ENCODE measurements at regions not wholly inside any gene's neighbourhood (a gene's known extent, or its start where the extent isn't known, plus 50 kb on each side); places are given as distances from the start of the nearest gene placed in this dataset.

GRCh38 chr9:91056917-91057316, 255.3 kb downstream of the SYK start:
- no peak overlapping the region for H3K27ac ChIP-seq (ENCODE audit: insufficient read depth, low read length, poor library complexity, severe bottlenecking)
- no peaks in the 10 kb centered on the region for H3K4me1 ChIP-seq (ENCODE audit: control insufficient read depth, insufficient read depth, low read length, poor library complexity, severe bottlenecking)
- H3K36me3 ChIP-seq (ENCODE audit: control insufficient read depth, insufficient read depth, low read length), result no peaks in the 10 kb centered on the region
- no peaks in the 10 kb centered on the region for H3K36me3 Mint-ChIP-seq
- peaks cover 31% of the 10 kb centered on the region for H3K27me3 Mint-ChIP-seq
- H3K4me1 Mint-ChIP-seq, result no peaks in the 10 kb centered on the region
- H3K4me3 Mint-ChIP-seq, result no peak overlapping the region
- DNase-seq, result no peak
- H3K4me3 ChIP-seq (ENCODE audit: low read depth, low read length), result no peak overlapping the region
- H3K27ac Mint-ChIP-seq, result no peak overlapping the region
- ATAC-seq (ENCODE audit: low read depth in 2 of 2), result no peak
- H3K27me3 ChIP-seq (ENCODE audit: control insufficient read depth, insufficient read depth, low read length), result peaks cover 8% of the 10 kb centered on the region
- peaks cover 0 to 1% (median 0%) of the 10 kb centered on the region in 7 donors for H3K9me3 Mint-ChIP-seq
- H3K9me3 ChIP-seq (ENCODE audit: control insufficient read depth in 2 of 2, low read length in 2 of 2), result no peaks in the 10 kb centered on the region

DNA sequence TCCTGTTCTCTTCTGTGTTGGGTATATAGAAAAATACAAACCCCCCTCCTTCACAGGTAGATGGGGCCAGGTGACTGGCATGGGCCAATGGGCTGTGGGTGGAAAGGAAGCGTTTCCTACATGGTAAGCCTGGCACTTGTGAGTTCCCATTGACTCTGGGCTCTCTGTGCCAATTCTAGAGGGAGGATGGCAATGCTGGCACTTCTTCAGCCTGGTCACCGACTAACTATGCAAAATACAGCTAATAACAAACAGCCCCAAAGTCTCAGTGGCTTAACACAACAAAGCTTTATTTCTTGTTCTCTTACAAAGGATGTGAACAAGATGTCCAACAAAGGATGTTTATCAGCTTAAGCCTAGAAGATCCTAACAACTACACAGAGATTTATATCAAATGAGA, 258.1 kb downstream of the SYK start:
- ATAC-seq (ENCODE audit: low read depth in 2 of 2) (no peak), DNase-seq (no peak)
- H3K4me3 ChIP-seq (ENCODE audit: low read depth, low read length), result no peak overlapping the region
- H3K27me3 Mint-ChIP-seq, result peaks cover 34% of the 10 kb centered on the region
- H3K27ac ChIP-seq (ENCODE audit: insufficient read depth, low read length, poor library complexity, severe bottlenecking), result no peak overlapping the region
- no peaks in the 10 kb centered on the region for H3K4me1 ChIP-seq (ENCODE audit: control insufficient read depth, insufficient read depth, low read length, poor library complexity, severe bottlenecking)
- no peak overlapping the region for H3K4me3 Mint-ChIP-seq
- H3K36me3 Mint-ChIP-seq, result no peaks in the 10 kb centered on the region
- no peaks in the 10 kb centered on the region for H3K36me3 ChIP-seq (ENCODE audit: control insufficient read depth, insufficient read depth, low read length)
- H3K4me1 Mint-ChIP-seq, result no peaks in the 10 kb centered on the region
- no peak overlapping the region for H3K27ac Mint-ChIP-seq
- H3K27me3 ChIP-seq (ENCODE audit: control insufficient read depth, insufficient read depth, low read length), result peaks cover 8% of the 10 kb centered on the region
- peaks cover 0 to 2% (median 0%) of the 10 kb centered on the region in 7 donors for H3K9me3 Mint-ChIP-seq
- H3K9me3 ChIP-seq (ENCODE audit: control insufficient read depth in 2 of 2, low read length in 2 of 2), result no peaks in the 10 kb centered on the region

DNA sequence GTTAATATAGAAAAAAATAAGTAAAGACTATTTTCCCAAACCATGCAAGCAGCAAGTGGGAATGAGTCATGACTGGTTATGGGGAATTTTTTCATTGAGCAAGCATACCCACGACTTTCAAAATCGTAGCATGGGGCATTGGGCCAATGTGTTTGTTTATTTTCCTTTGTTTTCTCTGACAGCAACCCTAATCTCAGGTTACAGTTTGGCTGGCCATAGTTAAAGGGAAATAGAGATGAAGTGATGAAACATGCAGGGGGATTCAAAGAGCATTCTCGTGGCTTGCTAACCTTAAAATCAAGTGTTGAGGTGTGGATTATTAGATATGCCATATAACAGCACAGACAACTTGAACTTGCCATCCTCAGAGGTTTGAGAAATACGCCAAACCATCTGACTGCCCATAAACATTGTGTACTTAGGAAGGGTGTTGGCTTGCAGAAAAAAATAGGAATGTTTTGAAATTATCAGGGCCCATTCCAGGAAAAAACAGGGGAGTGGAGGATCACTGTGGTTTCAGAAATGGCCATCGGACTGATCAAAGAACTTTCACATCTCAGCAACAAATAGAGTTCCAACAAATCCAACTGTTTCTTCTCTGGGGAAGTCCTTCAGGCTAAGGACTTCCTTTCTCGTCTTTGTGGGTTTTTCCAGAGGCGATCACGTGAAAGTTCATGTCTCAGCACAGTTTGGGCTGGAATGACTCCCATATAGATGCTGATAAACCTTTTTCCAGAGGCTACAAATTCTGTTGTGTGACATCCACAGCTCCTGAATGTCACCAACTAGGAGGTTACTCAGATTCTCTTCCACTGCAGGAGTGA, 259.1 kb downstream of the SYK start:
- DNase-seq, result no peak
- Histone ChIP-seq H3K9me3 (ENCODE audit: control insufficient read depth in 2 of 2, low read length in 2 of 2) (no peaks in the 10 kb centered on the region), H3K27me3 (ENCODE audit: control insufficient read depth, insufficient read depth, low read length) (peaks cover 8% of the 10 kb centered on the region), H3K27ac (ENCODE audit: insufficient read depth, low read length, poor library complexity, severe bottlenecking) (no peak overlapping the region), H3K4me3 (ENCODE audit: low read depth, low read length) (no peak overlapping the region), H3K4me1 (ENCODE audit: control insufficient read depth, insufficient read depth, low read length, poor library complexity, severe bottlenecking) (no peaks in the 10 kb centered on the region), H3K36me3 (ENCODE audit: control insufficient read depth, insufficient read depth, low read length) (no peaks in the 10 kb centered on the region)
- no peaks in the 10 kb centered on the region for H3K4me1 Mint-ChIP-seq
- H3K27me3 Mint-ChIP-seq, result peaks cover 34% of the 10 kb centered on the region
- no peak overlapping the region for H3K4me3 Mint-ChIP-seq
- H3K9me3 Mint-ChIP-seq, result peaks cover 0 to 3% (median 0%) of the 10 kb centered on the region in 7 donors
- ATAC-seq (ENCODE audit: low read depth in 2 of 2), result no peak
- H3K36me3 Mint-ChIP-seq, result no peaks in the 10 kb centered on the region
- no peak overlapping the region for H3K27ac Mint-ChIP-seq

DNA sequence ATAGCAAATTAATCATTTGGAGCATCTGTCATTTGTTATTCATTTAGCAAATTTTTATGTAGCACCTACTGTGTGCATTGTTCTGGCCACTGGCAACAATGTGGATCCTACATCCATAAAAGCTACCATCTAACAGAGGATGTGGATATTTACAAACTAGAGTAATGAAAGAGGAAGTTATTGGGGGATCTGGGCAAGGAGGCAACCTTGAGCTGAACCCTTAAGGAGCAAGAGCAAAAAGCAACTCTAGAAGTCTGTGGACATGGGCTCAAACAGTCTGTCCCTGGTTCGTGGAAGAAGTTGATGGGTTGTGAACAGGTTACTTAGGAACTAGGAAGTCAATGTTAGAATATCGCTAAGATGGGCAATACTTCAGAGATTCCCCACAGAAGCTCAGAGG, 259.9 kb downstream of the SYK start:
- no peaks in the 10 kb centered on the region for H3K9me3 ChIP-seq (ENCODE audit: control insufficient read depth in 2 of 2, low read length in 2 of 2)
- H3K36me3 ChIP-seq (ENCODE audit: control insufficient read depth, insufficient read depth, low read length), result no peaks in the 10 kb centered on the region
- DNase-seq, result no peak
- peaks cover 28% of the 10 kb centered on the region for H3K27me3 Mint-ChIP-seq
- ATAC-seq (ENCODE audit: low read depth in 2 of 2), result no peak
- H3K4me1 Mint-ChIP-seq, result no peaks in the 10 kb centered on the region
- no peaks in the 10 kb centered on the region for H3K4me1 ChIP-seq (ENCODE audit: control insufficient read depth, insufficient read depth, low read length, poor library complexity, severe bottlenecking)
- H3K9me3 Mint-ChIP-seq, result peaks cover 0 to 3% (median 0%) of the 10 kb centered on the region in 7 donors
- no peak overlapping the region for H3K27ac Mint-ChIP-seq
- peaks cover 8% of the 10 kb centered on the region for H3K27me3 ChIP-seq (ENCODE audit: control insufficient read depth, insufficient read depth, low read length)
- H3K36me3 Mint-ChIP-seq, result no peaks in the 10 kb centered on the region
- H3K4me3 ChIP-seq (ENCODE audit: low read depth, low read length), result no peak overlapping the region
- no peak overlapping the region for H3K4me3 Mint-ChIP-seq
- no peak overlapping the region for H3K27ac ChIP-seq (ENCODE audit: insufficient read depth, low read length, poor library complexity, severe bottlenecking)

- no peak overlapping the region for H3K27ac Mint-ChIP-seq
Observed at GRCh38 chr9:91062281-91062680, 260.7 kb downstream of the SYK start.

GRCh38 chr9:91063471-91063870, 261.9 kb downstream of the SYK start:
- Mint-ChIP-seq H3K27ac (no peak overlapping the region), H3K27me3 (peaks cover 23% of the 10 kb centered on the region), H3K4me1 (no peaks in the 10 kb centered on the region), H3K9me3 (peaks cover 0 to 3% (median 1%) of the 10 kb centered on the region in 7 donors), H3K36me3 (no peaks in the 10 kb centered on the region), H3K4me3 (no peak overlapping the region)
- H3K27me3 ChIP-seq (ENCODE audit: control insufficient read depth, insufficient read depth, low read length), result peaks cover 8% of the 10 kb centered on the region
- H3K4me3 ChIP-seq (ENCODE audit: low read depth, low read length), result no peak overlapping the region
- no peaks in the 10 kb centered on the region for H3K36me3 ChIP-seq (ENCODE audit: control insufficient read depth, insufficient read depth, low read length)
- H3K4me1 ChIP-seq (ENCODE audit: control insufficient read depth, insufficient read depth, low read length, poor library complexity, severe bottlenecking), result no peaks in the 10 kb centered on the region
- no peak for DNase-seq
- no peaks in the 10 kb centered on the region for H3K9me3 ChIP-seq (ENCODE audit: control insufficient read depth in 2 of 2, low read length in 2 of 2)
- ATAC-seq (ENCODE audit: low read depth in 2 of 2), result no peak
- no peak overlapping the region for H3K27ac ChIP-seq (ENCODE audit: insufficient read depth, low read length, poor library complexity, severe bottlenecking)

More at GRCh38 chr9:91062281-91062680, 260.7 kb downstream of the SYK start:
- Mint-ChIP-seq H3K27me3 (peaks cover 28% of the 10 kb centered on the region), H3K4me3 (no peak overlapping the region), H3K36me3 (no peaks in the 10 kb centered on the region), H3K9me3 (peaks cover 0 to 3% (median 0%) of the 10 kb centered on the region in 7 donors), H3K4me1 (no peaks in the 10 kb centered on the region)
- peaks cover 8% of the 10 kb centered on the region for H3K27me3 ChIP-seq (ENCODE audit: control insufficient read depth, insufficient read depth, low read length)
- no peaks in the 10 kb centered on the region for H3K9me3 ChIP-seq (ENCODE audit: control insufficient read depth in 2 of 2, low read length in 2 of 2)
- no peak overlapping the region for H3K27ac ChIP-seq (ENCODE audit: insufficient read depth, low read length, poor library complexity, severe bottlenecking)
- no peaks in the 10 kb centered on the region for H3K4me1 ChIP-seq (ENCODE audit: control insufficient read depth, insufficient read depth, low read length, poor library complexity, severe bottlenecking)
- DNase-seq (no peak), ATAC-seq (ENCODE audit: low read depth in 2 of 2) (no peak)
- H3K4me3 ChIP-seq (ENCODE audit: low read depth, low read length), result no peak overlapping the region
- no peaks in the 10 kb centered on the region for H3K36me3 ChIP-seq (ENCODE audit: control insufficient read depth, insufficient read depth, low read length)

GRCh38 chr9:91065231-91066041, 263.8 kb downstream of the SYK start:
- Mint-ChIP-seq H3K4me3 (no peak overlapping the region), H3K9me3 (peaks cover 0 to 4% (median 2%) of the 10 kb centered on the region in 7 donors), H3K36me3 (no peaks in the 10 kb centered on the region), H3K27me3 (peaks cover 18% of the 10 kb centered on the region), H3K27ac (no peak overlapping the region), H3K4me1 (no peaks in the 10 kb centered on the region)
- DNase-seq, result no peak
- H3K4me1 ChIP-seq (ENCODE audit: control insufficient read depth, insufficient read depth, low read length, poor library complexity, severe bottlenecking), result no peaks in the 10 kb centered on the region
- H3K4me3 ChIP-seq (ENCODE audit: low read depth, low read length), result no peak overlapping the region
- H3K9me3 ChIP-seq (ENCODE audit: control insufficient read depth in 2 of 2, low read length in 2 of 2), result no peaks in the 10 kb centered on the region
- no peak for ATAC-seq (ENCODE audit: low read depth in 2 of 2)
- H3K36me3 ChIP-seq (ENCODE audit: control insufficient read depth, insufficient read depth, low read length), result no peaks in the 10 kb centered on the region
- H3K27ac ChIP-seq (ENCODE audit: insufficient read depth, low read length, poor library complexity, severe bottlenecking), result no peak overlapping the region
- H3K27me3 ChIP-seq (ENCODE audit: control insufficient read depth, insufficient read depth, low read length), result no peaks in the 10 kb centered on the region
